SK-N-MC (cell line): ENCODE measurements at regions not wholly inside any gene's neighbourhood (a gene's known extent, or its start where the extent isn't known, plus 50 kb on each side); places are given as distances from the start of the nearest gene placed in this dataset.
A peak's percentile ranks its signal among the peaks of the same experiment; 100 is the strongest.

Source experiments
- DNase-seq: peaks from one replicate; pipeline ENCODE4 v3.0.0-alpha.2; 2011; ENCODE audit warnings: low read depth, low spot score
- H3K27ac ChIP-seq: fragments of 200-600 bp; sonication (generic); 2 replicates; pipeline ENCODE4 v1.5.1; 2016; ENCODE audit warnings: mixed run types
- H3K36me3 ChIP-seq: fragments of 200-600 bp; sonication (generic); 2 replicates; pipeline ENCODE4 v1.6.1; 2017; ENCODE audit warnings: antibody characterized with exemption, low read length, mixed read lengths; ENCODE audit not compliant: insufficient read depth
- H3K4me3 ChIP-seq: fragments of 200-600 bp; sonication (generic); 2 replicates; pipeline ENCODE4 v1.5.1; 2016
- H3K9ac ChIP-seq: fragments of 200-600 bp; sonication (generic); 2 replicates; pipeline ENCODE4 v1.8.0; 2017; ENCODE audit warnings: mixed run types, mixed read lengths; ENCODE audit not compliant: insufficient read length
- H3K9me3 ChIP-seq: fragments of 200-600 bp; sonication (generic); 2 replicates; pipeline ENCODE4 v1.6.1; 2017; ENCODE audit warnings: low read depth, mild to moderate bottlenecking, antibody characterized with exemption, low read length, moderate library complexity, mixed read lengths
- EZH2 ChIP-seq: fragments of 200-600 bp; sonication (generic); IDR thresholded peaks from one replicate; pipeline ENCODE4 v1.6.1; 2017; ENCODE audit warnings: antibody characterized with exemption
- FOXP2 ChIP-seq: optimal IDR thresholded peaks from 2 replicates; pipeline ENCODE3; 2011; ENCODE audit warnings: mild to moderate bottlenecking, moderate library complexity; ENCODE audit not compliant: insufficient read depth; ENCODE audit errors: extremely low read length, control extremely low read depth
- POLR2AphosphoS5 ChIP-seq: IDR thresholded peaks from 2 replicates; pipeline ENCODE4 v1.6.1; 2012; ENCODE audit warnings: mild to moderate bottlenecking, low read depth, low read length, borderline replicate concordance

GRCh38 chr11:25844811-25845210 lies 487.1 kb upstream of the ANO3 start:
- TF ChIP-seq POLR2AphosphoS5 (no peak), EZH2 (no peak), FOXP2 (no peak)
- Histone ChIP-seq H3K27ac (no peak overlapping the region), H3K36me3 (no peaks in the 10 kb centered on the region), H3K4me3 (no peak overlapping the region), H3K9me3 (no peaks in the 10 kb centered on the region), H3K9ac (no peak overlapping the region)
- no peak for DNase-seq

DNA sequence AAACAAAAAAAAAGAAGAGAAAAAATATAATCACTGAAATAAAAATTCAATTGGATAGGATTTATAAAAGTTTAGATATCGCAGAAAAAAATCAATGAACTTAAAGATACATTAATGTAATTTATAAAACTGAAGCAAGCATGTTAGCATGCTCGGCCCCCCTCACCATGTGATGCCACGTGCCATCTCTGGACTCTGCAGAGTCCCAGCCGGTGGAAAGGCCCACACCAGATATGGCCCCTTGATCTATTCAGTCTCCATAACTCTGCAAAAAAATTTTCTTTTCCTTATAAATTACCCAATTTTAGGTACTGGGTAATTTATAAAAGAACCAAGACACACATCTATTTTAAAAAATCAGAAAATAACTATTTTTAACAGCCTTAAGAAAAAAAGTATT lies 476.0 kb upstream of the ANO3 start:
- TF ChIP-seq POLR2AphosphoS5 (no peak), FOXP2 (no peak), EZH2 (no peak)
- Histone ChIP-seq H3K27ac (no peak overlapping the region), H3K4me3 (no peak overlapping the region), H3K36me3 (no peaks in the 10 kb centered on the region), H3K9me3 (no peaks in the 10 kb centered on the region), H3K9ac (no peak overlapping the region)
- no peak for DNase-seq

DNA sequence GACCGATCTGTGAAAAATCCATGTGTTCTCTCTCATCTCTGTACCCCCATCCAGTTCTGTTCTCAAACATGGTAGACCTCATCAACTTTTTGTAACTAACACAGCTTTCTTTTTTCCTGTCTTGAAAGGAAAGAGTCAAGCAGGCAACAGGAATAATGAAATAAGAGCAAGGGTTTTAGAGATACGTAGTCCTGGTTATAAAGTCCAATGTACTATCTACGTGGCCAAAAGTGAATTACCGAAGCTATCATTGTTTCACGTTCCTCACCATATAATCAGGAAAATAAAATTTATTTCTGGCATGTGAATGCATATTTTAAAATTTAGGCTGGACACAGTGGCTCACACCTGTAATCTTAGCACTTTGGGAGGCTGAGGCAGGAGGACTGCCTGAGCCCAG lies 472.2 kb upstream of the ANO3 start:
- H3K4me3 ChIP-seq, result no peak overlapping the region
- no peak for TF ChIP-seq FOXP2
- H3K36me3 ChIP-seq, result no peaks in the 10 kb centered on the region
- no peak for DNase-seq
- H3K27ac ChIP-seq, result no peak overlapping the region
- H3K9ac ChIP-seq, result no peak overlapping the region
- H3K9me3 ChIP-seq, result no peaks in the 10 kb centered on the region

DNA sequence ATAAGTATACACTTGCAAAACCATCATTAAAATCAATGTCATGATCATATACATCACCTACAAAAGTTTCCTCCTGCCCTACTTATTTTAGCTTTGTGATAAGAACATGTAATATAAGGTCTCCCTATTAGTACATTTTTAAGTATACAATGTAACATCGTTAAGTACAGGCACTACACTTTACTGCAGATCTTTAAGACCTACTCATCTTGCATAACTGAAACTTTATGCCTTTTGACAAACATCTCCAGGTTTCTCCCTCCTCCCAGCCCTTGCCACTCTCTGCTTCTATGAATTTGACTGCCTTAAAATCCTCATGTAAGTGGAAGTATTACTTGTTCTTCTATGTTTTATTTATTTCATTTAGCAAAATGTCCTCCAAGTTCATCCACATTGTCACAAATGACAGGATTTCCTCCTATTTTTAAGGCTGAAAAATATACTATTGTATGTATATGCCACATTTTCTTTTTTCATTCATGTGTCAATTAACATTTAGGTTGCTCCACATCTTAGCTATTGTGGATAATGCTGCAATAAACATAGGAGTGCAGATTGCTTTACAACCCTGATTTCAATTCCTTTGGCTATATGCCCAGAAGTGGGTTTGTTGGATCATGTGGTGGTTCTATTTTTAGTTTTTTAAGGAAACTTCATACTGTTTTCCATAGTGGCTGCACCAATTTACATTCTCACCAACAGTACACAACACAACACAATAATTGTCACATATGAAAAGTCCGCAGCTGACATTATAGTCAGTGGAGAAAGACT lies 471.1 kb upstream of the ANO3 start:
- TF ChIP-seq POLR2AphosphoS5 (no peak), EZH2 (no peak), FOXP2 (no peak)
- Histone ChIP-seq H3K36me3 (no peaks in the 10 kb centered on the region), H3K9me3 (no peaks in the 10 kb centered on the region), H3K9ac (no peak overlapping the region), H3K4me3 (peak overlapping the region; percentile 4; the same call in 1 of the 2 replicates), H3K27ac (no peak overlapping the region)
- DNase-seq, result peak; percentile 48

DNA sequence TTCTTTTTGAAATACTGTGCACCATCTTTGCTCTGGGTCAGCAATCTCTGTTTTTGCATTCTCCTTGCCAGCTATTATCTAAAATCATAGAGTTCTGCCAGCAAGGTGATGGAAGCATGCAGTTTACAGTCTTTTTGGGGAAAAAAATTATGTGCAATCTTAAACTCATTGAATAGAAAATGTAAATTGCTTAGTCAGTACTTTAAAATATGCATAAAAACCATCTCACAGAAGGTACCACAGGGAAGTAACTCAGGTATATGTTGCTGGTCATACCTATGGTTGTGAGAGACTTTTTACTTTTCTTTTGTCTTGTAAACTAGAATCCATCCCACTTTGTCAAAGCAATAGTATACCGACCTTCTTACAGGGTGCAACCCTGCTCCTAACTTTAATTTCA lies 469.8 kb upstream of the ANO3 start:
- H3K9ac ChIP-seq, result no peak overlapping the region
- no peaks in the 10 kb centered on the region for H3K36me3 ChIP-seq
- no peak overlapping the region for H3K4me3 ChIP-seq
- TF ChIP-seq EZH2, result no peak
- no peak for TF ChIP-seq POLR2AphosphoS5
- no peak for TF ChIP-seq FOXP2
- H3K27ac ChIP-seq, result no peak overlapping the region
- H3K9me3 ChIP-seq, result no peaks in the 10 kb centered on the region
- DNase-seq, result no peak

- Histone ChIP-seq H3K9ac (no peak overlapping the region), H3K9me3 (no peaks in the 10 kb centered on the region), H3K27ac (no peak overlapping the region), H3K4me3 (no peak overlapping the region), H3K36me3 (no peaks in the 10 kb centered on the region)
- TF ChIP-seq EZH2 (no peak), POLR2AphosphoS5 (no peak), FOXP2 (no peak)
- DNase-seq, result no peak
Measured at GRCh38 chr11:25863986-25864385, 467.9 kb upstream of the ANO3 start.

- no peak for DNase-seq
- H3K36me3 ChIP-seq, result no peaks in the 10 kb centered on the region
- TF ChIP-seq POLR2AphosphoS5 (no peak), FOXP2 (no peak), EZH2 (no peak)
- no peak overlapping the region for H3K4me3 ChIP-seq
- H3K9me3 ChIP-seq, result no peaks in the 10 kb centered on the region
- no peak overlapping the region for H3K27ac ChIP-seq
- H3K9ac ChIP-seq, result no peak overlapping the region
Measured at GRCh38 chr11:25876456-25876965, 455.4 kb upstream of the ANO3 start.

GRCh38 chr11:25886036-25886435 lies 445.9 kb upstream of the ANO3 start:
- DNase-seq, result no peak
- no peak for TF ChIP-seq FOXP2
- no peak for TF ChIP-seq EZH2
- TF ChIP-seq POLR2AphosphoS5, result no peak

DNA sequence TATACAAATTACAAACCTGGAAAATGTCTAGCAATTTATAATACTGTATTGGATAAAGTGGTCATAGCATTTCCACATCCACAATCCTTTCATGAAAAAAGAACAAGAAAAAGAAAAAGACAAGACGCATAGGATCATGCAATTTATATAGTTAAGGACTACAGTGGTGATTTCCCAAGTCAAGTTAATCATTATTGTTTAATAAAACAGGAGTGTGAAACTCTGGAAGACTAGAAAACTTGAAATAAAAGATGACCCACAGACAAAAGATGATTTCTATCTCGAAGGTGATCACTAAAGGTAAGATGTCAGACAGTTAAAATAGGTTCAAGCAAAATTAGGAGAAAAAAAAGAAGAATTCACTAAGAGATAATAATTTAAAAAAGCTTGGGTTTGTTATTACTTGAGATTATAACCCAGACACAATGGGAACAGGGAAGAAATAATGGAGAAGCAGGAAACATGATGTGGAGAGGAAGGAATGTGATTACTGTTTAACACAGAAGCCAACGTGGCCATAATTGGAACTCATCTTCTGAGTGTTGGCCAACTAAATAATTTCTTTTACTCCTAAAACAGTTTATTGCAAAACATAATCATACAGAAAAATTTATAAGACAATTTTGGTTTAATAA lies 441.2 kb upstream of the ANO3 start:
- Histone ChIP-seq H3K27ac (no peak overlapping the region), H3K36me3 (no peaks in the 10 kb centered on the region), H3K9me3 (no peaks in the 10 kb centered on the region), H3K9ac (no peak overlapping the region), H3K4me3 (no peak overlapping the region)
- DNase-seq, result no peak
- TF ChIP-seq POLR2AphosphoS5 (no peak), EZH2 (no peak), FOXP2 (no peak)

More at GRCh38 chr11:25886036-25886435, 445.9 kb upstream of the ANO3 start:
- H3K27ac ChIP-seq, result no peak overlapping the region
- H3K4me3 ChIP-seq, result no peak overlapping the region
- no peaks in the 10 kb centered on the region for H3K9me3 ChIP-seq
- H3K9ac ChIP-seq, result no peak overlapping the region
- no peaks in the 10 kb centered on the region for H3K36me3 ChIP-seq
